ENCODE measurements at regions not wholly inside any gene's neighbourhood (a gene's known extent, or its start where the extent isn't known, plus 50 kb on each side); places are given as distances from the start of the nearest gene placed in this dataset.
"Not testable (repeated sequence)": the region's sequence is repeated elsewhere in the genome, so short reads cannot be mapped to it uniquely, and the experiment has no call there.

DNA sequence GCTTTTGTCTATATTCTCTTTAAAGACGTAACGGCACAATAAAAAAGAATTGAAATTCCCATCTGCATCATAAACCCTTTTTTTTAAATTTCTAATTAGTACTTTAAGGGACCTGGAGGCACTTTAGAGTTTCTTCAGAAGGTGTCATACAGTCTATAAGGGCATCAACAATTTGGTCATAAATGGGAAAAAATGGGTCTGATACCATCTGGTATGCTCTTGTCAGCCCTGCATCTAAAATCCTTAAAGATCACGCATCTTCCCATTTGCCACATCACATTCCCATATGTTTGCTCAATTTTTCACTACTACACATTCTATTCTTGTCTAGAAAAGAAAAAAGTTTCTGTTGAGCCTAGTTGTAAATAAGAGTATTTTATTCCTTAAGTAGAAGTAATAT is 53.8 kb downstream of the COX7C start:
- DNase-seq (ENCODE audit: low read depth in 3 of 3) = no peak

DNA sequence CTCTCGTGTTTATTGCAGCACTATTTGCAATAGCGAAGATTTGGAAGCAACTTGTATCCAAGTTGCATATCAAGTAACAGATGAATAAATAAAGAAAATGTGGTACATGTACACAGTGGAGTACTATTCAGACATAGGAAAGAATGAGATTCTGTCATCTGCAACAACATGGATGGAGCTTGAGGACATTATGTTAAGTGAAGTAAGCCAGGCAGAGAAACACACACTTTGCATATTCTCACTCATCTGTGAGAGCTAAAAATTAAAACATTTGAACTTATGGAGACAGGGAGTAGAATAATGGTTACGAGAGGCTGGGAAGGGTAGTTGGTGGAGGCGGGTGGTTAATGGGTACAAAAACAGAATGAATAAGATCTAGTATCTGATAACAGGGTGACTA is 56.3 kb downstream of the COX7C start:
- DNase-seq (ENCODE audit: low read depth in 3 of 3) = no peak

- no peak for DNase-seq (ENCODE audit: low read depth in 3 of 3)
Observed at GRCh38 chr5:86675311-86675710, 57.6 kb downstream of the COX7C start.

- no peak for DNase-seq (ENCODE audit: low read depth in 3 of 3)
Observed at GRCh38 chr5:86679529-86679928, 61.8 kb downstream of the COX7C start.

- no peak for DNase-seq (ENCODE audit: low read depth in 3 of 3)
Observed at GRCh38 chr5:86679949-86680348, 62.2 kb downstream of the COX7C start.

DNA sequence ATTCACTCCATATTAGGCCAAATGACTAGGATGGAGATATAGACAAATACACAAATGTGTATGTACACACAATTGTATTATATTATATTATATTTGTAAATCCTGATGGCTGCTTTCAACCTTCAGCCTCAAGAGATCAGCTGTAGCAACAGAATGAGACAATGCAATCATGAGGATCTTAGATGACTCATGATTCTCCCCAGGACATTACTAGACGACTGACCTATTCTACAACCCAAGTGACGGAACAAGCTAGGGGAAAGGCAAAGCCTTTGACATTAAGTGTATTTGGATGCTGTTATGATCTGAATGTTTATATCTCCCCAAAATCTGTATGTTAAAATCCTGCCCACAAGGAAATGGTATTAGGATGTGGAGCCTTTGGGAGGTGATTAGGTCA is 66.5 kb downstream of the COX7C start:
- DNase-seq (ENCODE audit: low read depth in 3 of 3) = no peak

DNA sequence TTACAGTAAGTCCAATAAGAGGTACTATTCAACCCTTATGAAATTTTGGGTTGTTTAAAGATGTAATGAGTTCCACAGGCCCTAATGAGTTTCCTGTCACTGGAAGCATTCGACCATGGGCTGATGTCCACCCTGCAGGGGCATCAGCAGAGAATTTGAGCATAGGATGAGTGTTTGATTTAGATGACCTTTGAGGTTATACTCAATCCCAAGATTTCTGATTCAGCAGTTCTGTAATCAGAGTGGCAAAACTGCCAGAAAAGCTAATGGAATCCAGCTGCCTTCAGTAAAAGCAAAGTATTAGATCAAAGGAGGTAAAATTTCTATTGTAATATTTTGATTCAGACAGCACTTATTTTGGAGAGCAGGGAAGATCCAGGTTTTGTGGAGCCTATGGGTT is 68.3 kb downstream of the COX7C start:
- no peak for DNase-seq (ENCODE audit: low read depth in 3 of 3)

DNA sequence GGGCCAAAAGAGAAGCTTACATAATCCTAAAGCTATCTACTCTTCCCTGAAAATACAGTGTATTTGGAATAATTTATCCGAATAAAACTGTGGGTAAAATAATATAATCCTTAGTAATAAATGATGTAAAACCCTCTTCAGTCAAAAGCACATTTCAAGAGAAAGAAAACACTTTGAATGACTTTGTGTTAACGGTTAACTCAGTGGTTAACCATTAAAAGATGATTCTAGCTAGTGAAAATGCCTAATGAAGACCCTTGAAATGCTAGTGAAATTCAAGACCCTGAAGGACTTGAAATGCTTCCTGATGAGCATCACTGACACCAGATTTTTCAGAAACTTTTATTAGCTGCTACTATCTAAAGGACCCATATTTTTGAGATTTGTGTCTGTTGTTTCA is 70.7 kb downstream of the COX7C start:
- DNase-seq (ENCODE audit: low read depth in 3 of 3) = no peak

- DNase-seq (ENCODE audit: low read depth in 3 of 3) = no peak
Observed at GRCh38 chr5:86689103-86689729, 71.5 kb downstream of the COX7C start.

GRCh38 chr5:86709157-86709881 is 91.6 kb downstream of the COX7C start:
- no peak for DNase-seq (ENCODE audit: low read depth in 3 of 3)

- no peak for DNase-seq (ENCODE audit: low read depth in 3 of 3)
Observed at GRCh38 chr5:86716121-86716520, 98.4 kb downstream of the COX7C start.

- not testable (repeated sequence) for DNase-seq (ENCODE audit: low read depth in 3 of 3)
Observed at GRCh38 chr5:86731319-86732117, 113.8 kb downstream of the COX7C start.

DNA sequence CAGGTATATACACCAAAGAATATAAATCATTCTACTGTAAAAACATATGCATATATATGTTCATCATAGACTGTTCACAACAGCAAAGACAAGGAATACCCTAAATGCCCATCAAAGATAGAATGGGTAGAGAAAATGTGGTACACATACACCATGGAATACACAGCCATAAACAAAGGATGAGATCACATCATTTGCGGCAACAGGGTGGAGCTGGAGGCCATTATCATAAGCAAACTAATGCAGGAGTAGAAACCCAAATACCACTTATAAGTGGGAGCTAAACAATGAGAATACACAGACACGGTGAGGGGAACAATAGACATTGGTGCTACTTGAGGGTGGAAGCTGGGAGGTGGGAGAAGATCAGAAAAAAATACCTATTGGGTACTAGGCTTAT is 117.6 kb downstream of the COX7C start:
- DNase-seq (ENCODE audit: low read depth in 3 of 3) = no peak

GRCh38 chr5:86737579-86737978 is 119.8 kb downstream of the COX7C start:
- no peak for DNase-seq (ENCODE audit: low read depth in 3 of 3)

DNA sequence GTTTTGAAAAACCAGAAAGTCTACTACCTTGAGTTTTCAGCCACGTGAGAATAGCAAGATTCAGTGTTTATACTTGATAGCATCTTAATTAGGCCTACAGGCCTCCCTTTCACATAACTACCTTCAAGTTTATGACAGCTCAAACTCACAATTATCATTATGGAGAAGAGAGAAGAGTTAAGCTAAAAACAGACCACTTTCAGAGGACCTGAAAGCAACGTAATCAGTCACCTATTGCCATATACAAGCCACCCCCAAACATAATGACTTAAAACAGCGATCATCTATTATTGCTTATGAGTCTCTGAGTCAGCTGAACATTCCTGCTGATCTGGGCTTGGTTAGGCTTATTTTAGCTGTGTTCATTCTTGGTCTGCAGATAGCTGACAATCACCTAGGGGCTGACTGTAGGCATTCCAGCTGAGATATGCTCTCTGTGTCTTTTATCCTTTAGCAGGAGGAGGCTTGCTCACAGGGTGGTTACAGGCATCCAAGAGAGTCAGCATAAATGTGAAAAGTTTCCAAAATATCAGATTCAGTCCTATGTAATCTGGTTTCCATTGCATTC is 130.9 kb downstream of the COX7C start:
- no peak for DNase-seq (ENCODE audit: low read depth in 3 of 3)

GRCh38 chr5:86749841-86750240 is 132.1 kb downstream of the COX7C start:
- DNase-seq (ENCODE audit: low read depth in 3 of 3) = no peak

GRCh38 chr5:86756839-86757238 is 139.1 kb downstream of the COX7C start:
- DNase-seq (ENCODE audit: low read depth in 3 of 3) = no peak

DNA sequence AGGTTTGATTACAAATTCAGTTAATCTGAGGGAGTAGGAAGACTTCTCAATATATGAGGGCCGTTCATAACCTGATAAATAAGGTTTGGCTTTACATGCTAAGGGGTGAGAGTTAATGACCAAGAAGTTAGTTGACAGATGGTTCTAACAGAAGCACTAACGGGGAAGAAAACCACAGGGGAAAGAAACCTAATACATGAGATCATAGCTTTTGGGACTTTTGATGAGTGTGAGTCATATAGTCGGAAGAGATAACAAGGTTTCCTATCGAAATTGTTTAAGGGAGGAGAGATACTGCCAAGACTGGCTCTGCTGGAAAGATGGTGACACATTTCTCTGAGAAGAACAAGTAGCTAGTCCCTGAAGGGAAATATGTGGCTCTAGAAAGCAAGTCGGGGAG is 140.1 kb downstream of the COX7C start:
- no peak for DNase-seq (ENCODE audit: low read depth in 3 of 3)

GRCh38 chr5:86760661-86761060 is 142.9 kb downstream of the COX7C start:
- no peak for DNase-seq (ENCODE audit: low read depth in 3 of 3)

DNA sequence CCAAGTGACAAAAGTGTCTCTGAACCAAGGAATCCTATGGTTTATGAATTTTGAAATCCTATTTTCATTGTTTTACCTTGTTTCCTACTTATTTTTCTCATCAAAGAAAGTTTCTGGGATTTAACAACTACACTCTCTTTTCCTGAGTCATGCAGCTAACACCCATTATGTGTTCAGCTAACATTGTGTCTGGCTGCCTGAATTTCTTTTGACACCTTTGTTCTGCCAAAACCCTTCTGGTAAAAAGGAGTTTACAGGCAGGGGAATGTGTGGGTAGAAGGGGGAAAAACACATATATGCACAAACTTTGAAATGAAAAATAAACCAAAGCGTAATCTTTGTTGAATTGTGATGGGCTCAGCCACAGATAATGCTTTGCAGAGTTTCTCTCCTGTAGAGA is 146.2 kb downstream of the COX7C start:
- no peak for DNase-seq (ENCODE audit: low read depth in 3 of 3)

GRCh38 chr5:86765778-86766502 is 148.2 kb downstream of the COX7C start:
- no peak for DNase-seq (ENCODE audit: low read depth in 3 of 3)

- no peak for DNase-seq (ENCODE audit: low read depth in 3 of 3)
Observed at GRCh38 chr5:86768699-86769202, 151.0 kb downstream of the COX7C start.

Data from stimulated activated CD4-positive, alpha-beta T cell treated with anti-CD3 and anti-CD28 coated beads, TNF-alpha, amount 100 ng/mL, for 4 hours (primary cell).